ENCODE measurements at regions not wholly inside any gene's neighbourhood (a gene's known extent, or its start where the extent isn't known, plus 50 kb on each side); places are given as distances from the start of the nearest gene placed in this dataset.
A peak's percentile ranks its signal among the peaks of the same experiment; 100 is the strongest.

DNA sequence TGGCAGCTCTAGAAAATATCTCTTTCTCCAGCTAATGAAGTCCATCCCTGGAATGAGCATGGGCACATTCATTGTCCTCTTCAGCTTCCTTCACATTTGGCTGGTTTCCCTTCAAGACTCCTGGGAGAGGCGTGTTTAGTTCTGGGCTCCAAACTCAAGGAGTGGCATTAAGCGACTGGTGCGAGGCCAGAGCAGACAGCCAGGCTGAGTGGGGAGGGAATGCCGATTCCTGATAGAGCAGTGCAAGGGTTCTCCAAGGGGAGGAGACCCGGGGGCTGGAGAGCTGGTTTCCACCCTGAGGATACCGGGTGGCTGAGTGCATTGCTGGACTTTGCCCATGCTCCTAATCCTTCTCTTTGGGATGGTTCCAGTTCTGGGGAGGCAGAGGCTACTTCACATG is 372.1 kb downstream of the RPS24 start:
- no peaks in the 10 kb centered on the region for H3K36me3 ChIP-seq
- DNase-seq = peak in 1 of 3 donors; percentile 23
- no peak for TF ChIP-seq POLR2A (IDR thresholded peaks at IDR 0.05)
- TF ChIP-seq, protein P1, sequence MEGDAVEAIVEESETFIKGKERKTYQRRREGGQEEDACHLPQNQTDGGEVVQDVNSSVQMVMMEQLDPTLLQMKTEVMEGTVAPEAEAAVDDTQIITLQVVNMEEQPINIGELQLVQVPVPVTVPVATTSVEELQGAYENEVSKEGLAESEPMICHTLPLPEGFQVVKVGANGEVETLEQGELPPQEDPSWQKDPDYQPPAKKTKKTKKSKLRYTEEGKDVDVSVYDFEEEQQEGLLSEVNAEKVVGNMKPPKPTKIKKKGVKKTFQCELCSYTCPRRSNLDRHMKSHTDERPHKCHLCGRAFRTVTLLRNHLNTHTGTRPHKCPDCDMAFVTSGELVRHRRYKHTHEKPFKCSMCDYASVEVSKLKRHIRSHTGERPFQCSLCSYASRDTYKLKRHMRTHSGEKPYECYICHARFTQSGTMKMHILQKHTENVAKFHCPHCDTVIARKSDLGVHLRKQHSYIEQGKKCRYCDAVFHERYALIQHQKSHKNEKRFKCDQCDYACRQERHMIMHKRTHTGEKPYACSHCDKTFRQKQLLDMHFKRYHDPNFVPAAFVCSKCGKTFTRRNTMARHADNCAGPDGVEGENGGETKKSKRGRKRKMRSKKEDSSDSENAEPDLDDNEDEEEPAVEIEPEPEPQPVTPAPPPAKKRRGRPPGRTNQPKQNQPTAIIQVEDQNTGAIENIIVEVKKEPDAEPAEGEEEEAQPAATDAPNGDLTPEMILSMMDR (IDR thresholded peaks at IDR 0.05) = no peak
- no peak overlapping the region for H3K27ac ChIP-seq
- peaks cover 0 to 4% (median 0%) of the 10 kb centered on the region in 4 donors for H3K4me1 ChIP-seq
- WGBS (ENCODE audit: insufficient coverage, low coverage, low lambda C conversion rate, missing lambda C conversion rate) = no CpG with 5 or more reads among the region's 6 CpGs
- no peaks in the 10 kb centered on the region for H3K27me3 ChIP-seq
- intact Hi-C loops (cut with DNase I) = no loop called here
- H3K4me3 ChIP-seq = no peak overlapping the region
- H3K9me3 ChIP-seq = no peaks in the 10 kb centered on the region
- ATAC-seq = no peak

DNA sequence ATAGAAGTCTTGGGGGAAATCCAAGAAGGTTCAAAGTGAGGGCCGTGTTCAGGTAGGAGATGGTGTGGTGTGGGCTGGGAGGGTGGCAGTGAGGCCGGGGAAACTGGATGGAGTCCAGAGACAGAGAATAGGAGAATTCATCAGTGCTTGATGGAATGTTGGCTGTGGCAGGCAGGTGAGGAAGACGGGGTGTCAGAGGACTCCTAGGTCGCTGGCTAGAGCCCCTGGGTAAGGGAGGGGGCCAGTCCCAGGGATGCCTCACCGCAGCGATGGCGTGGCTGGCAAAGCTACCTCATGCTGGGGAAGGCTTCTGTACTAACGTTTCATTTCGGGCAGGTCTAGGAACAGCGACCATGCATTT is 373.0 kb downstream of the RPS24 start:
- intact Hi-C loops (cut with DNase I) = no loop called here
- DNase-seq (peak in 1 of 3 donors; percentile 15), ATAC-seq (no peak)
- H3K27ac ChIP-seq = no peak overlapping the region
- TF ChIP-seq POLR2A (IDR thresholded peaks at IDR 0.05) = no peak
- TF ChIP-seq, protein P1 (IDR thresholded peaks at IDR 0.05) = no peak
- no peaks in the 10 kb centered on the region for H3K36me3 ChIP-seq
- H3K27me3 ChIP-seq = no peaks in the 10 kb centered on the region
- peaks cover 0 to 4% (median 0%) of the 10 kb centered on the region in 4 donors for H3K4me1 ChIP-seq
- H3K4me3 ChIP-seq = no peak overlapping the region
- no peaks in the 10 kb centered on the region for H3K9me3 ChIP-seq
- WGBS (ENCODE audit: insufficient coverage, low coverage, low lambda C conversion rate, missing lambda C conversion rate) = 22% methylated on average over 6 of the region's 10 CpGs

DNA sequence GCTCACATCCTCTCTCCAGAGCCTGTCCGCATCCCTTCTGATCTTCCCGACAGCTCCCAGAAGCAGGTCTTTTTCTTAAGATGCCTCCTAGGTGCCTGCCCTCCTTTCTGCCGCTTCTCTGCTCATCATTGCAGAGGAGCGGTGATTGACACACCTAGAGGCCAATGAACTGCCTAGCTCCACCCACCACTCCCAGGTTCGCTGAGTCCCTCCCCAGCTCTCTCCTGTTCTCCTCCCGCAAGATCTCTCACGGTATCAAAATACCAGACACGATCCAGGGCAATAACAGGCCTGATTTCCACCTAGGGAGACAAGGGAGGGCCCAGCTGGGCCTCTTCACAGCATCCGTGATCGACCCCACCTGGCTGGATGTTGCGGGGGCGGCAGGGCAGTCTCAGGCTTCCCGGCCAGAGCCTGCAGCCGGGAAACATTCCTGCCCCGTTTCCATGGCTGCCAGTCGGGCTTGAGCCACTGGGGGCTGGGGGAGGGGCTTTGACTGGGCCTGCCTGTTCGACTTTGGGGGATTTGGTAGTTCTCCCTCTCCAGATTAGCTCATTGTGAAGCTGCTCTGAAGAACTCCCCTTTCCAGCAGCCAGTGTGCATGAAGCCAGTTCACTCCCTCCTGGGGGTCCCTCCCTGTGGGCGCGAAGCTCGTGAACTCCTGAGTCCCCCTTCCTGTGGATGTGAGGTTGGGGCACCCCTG is 373.5 kb downstream of the RPS24 start:
- Histone ChIP-seq H3K27ac (no peak overlapping the region), H3K4me3 (no peak overlapping the region), H3K27me3 (no peaks in the 10 kb centered on the region), H3K4me1 (peaks cover 0 to 4% (median 0%) of the 10 kb centered on the region in 4 donors), H3K36me3 (no peaks in the 10 kb centered on the region), H3K9me3 (no peaks in the 10 kb centered on the region)
- DNase-seq = peak; percentile 59 to 74 (median 72)
- intact Hi-C loops (cut with DNase I) = no loop called here
- no peak for TF ChIP-seq POLR2A (IDR thresholded peaks at IDR 0.05)
- TF ChIP-seq, protein P1 (IDR thresholded peaks at IDR 0.05) = no peak
- ATAC-seq = peak; percentile 51 to 83 (median 61)
- WGBS (ENCODE audit: insufficient coverage, low coverage, low lambda C conversion rate, missing lambda C conversion rate) = 17% methylated on average over 7 of the region's 20 CpGs

DNA sequence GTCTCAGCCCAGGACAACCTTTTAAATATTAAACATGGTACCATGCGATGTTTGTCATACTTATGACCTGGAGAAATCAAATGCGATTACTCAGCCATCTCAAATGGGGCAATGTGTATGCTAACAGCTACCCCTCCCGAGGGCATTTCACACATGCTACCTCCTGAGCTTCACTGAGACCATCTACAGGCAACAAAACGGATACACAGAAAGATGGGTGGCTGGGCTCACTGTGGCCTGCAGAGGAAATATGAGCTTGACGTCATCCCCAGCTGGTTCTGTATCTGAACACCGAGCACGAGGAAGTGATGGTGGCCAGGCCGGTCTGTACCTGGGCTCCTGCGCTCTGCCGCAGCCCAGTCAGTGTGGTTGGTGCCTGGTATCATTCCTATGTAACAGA is 374.3 kb downstream of the RPS24 start:
- H3K36me3 ChIP-seq = no peaks in the 10 kb centered on the region
- intact Hi-C loops (cut with DNase I) = no loop called here
- TF ChIP-seq, protein P1 (IDR thresholded peaks at IDR 0.05) = no peak
- no peak for TF ChIP-seq POLR2A (IDR thresholded peaks at IDR 0.05)
- ATAC-seq (no peak), DNase-seq (peak in 1 of 3 donors; percentile 31)
- H3K4me3 ChIP-seq = no peak overlapping the region
- no peaks in the 10 kb centered on the region for H3K27me3 ChIP-seq
- no peaks in the 10 kb centered on the region for H3K9me3 ChIP-seq
- peaks cover 0 to 4% (median 0%) of the 10 kb centered on the region in 4 donors for H3K4me1 ChIP-seq
- no peak overlapping the region for H3K27ac ChIP-seq
- WGBS (ENCODE audit: insufficient coverage, low coverage, low lambda C conversion rate, missing lambda C conversion rate) = 64% methylated on average over 6 of the region's 10 CpGs

Data from right lobe of liver (tissue), 6 donors.